Neural progenitor cell (in vitro differentiated cells): ENCODE measurements at regions not wholly inside any gene's neighbourhood (a gene's known extent, or its start where the extent isn't known, plus 50 kb on each side); places are given as distances from the start of the nearest gene placed in this dataset.

ENCODE experiments used
- EZH2 ChIP-seq: fragments of 200-600 bp; sonication (generic); IDR thresholded peaks from 2 replicates; pipeline ENCODE4 v1.6.1; 2017; ENCODE audit warnings: antibody characterized with exemption, mild to moderate bottlenecking, moderate library complexity
- TF ChIP-seq, protein P1 (sequence below): fragments of 200-600 bp; sonication (generic); IDR thresholded peaks from 2 replicates; pipeline ENCODE4 v1.5.1; 2017; ENCODE audit warnings: antibody characterized with exemption, mild to moderate bottlenecking

DNA sequence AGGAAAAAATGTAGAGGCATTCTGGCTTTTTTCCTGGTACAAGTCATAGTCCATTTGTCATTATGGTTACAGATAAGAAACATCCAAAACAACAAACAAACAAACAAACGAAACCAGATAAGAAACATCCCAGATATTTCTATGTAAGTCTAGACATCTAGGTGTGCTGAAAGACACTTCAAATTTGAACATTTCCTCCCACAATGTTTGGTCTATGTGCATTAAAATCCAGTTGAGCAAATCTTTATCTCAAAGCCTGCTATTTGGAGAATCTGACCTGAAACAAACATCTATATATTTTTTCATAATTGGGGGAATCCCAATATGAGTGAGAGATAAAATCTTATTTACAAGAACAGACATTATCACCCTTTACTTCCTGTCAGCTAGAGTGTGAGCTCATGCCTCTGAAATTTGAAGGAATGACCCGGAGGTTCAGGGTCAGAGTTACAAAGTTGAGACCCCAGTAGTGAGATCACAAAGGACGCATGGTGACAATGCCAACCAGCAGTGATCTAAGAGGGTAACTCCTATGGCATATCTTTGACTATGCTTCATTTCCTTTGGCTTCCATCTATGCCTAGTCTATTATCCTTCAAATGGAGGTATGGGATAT, 182.9 kb upstream of the ATP1B1 start:
- TF ChIP-seq, protein P1, sequence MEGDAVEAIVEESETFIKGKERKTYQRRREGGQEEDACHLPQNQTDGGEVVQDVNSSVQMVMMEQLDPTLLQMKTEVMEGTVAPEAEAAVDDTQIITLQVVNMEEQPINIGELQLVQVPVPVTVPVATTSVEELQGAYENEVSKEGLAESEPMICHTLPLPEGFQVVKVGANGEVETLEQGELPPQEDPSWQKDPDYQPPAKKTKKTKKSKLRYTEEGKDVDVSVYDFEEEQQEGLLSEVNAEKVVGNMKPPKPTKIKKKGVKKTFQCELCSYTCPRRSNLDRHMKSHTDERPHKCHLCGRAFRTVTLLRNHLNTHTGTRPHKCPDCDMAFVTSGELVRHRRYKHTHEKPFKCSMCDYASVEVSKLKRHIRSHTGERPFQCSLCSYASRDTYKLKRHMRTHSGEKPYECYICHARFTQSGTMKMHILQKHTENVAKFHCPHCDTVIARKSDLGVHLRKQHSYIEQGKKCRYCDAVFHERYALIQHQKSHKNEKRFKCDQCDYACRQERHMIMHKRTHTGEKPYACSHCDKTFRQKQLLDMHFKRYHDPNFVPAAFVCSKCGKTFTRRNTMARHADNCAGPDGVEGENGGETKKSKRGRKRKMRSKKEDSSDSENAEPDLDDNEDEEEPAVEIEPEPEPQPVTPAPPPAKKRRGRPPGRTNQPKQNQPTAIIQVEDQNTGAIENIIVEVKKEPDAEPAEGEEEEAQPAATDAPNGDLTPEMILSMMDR: no peak
- no peak for TF ChIP-seq EZH2
